CD4-positive, alpha-beta T cell treated with Interleukin-17A for 1 hour (primary cell): ENCODE measurements at regions not wholly inside any gene's neighbourhood (a gene's known extent, or its start where the extent isn't known, plus 50 kb on each side); places are given as distances from the start of the nearest gene placed in this dataset.

Experiments
- DNase-seq: peaks from one replicate; pipeline ENCODE4 v3.0.0-alpha.2; 2020

DNA sequence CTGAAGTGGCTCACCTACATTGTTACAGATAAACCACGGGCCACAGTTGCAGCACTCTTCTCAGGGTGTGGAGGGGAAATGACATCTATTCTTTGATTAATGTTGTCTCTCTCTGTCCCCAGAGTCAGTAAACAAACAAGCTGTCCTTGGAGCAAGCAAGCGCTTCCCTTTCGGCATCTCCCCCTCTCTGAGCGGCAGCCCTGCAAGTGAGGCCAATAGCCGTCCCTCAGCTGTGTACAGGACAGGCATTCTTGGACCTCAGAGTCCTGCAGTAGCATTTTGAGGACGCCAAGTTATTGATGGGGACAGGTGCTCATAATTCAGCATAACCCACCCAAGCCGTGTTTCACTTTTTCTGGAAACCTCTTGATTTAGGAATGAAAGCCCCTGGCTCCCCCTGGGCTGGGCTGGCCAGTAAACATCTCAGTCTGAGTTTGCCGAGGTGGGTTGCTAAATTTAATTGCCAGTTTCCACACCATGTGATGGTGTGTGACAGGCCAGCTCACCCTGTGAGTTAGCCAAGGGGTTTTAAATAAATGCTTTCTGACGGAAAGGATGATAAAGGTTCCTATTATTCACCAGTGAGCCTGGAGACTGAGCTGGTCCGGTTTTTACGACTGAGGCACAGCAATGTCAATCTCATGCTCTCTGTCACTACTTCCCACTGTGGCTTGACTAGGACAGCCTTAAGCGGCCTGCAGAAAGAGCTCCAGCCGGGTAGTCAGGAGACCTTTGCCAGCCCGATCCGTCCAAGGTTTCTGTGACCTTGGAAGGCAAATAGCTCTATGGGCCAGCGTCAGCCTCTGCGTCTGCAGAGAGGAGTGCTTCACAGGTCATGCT lies 214.8 kb upstream of the RREB1 start:
- DNase-seq = no peak

DNA sequence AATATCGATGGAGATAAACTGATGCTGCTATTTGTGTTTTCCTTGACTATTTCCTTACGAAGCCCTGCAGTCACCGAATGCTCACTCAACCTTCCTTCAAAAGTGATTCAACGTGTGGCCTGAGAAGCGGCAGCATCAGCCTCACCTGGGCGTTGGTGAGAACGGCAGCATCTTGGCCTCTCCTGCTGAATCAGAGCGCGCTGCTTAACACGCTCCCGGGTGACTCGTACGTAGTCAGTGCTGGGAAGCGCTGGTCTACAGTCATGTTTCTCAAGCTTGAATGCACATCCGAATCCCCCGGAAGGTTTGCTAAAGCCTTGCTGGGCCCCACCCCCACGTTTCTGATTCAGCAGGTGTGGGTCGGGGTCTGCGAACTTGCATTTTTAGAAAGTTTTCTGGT lies 214.1 kb upstream of the RREB1 start:
- no peak for DNase-seq

- no peak for DNase-seq
These were observed 211.8 kb upstream of the RREB1 start for GRCh38 chr6:6895929-6896328.

DNA sequence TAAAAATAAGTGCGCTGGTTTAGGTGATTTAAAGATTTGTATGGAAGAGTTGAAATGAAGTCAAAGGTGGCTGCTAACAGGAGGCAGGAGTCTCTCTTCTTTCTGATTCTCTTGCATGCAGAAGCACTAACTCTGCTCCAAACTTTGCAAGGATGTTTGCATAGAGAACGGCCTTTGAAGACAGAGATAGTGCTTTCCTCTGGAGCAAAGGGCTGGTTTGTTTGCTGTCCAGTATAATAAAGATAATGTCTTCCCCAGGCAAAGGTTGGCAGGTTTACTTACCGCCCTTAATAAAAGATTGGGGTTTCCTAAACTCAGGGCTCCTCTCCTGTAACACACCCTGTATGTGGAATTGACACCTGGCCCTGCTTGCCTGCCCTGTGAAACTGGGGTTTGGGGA lies 210.6 kb upstream of the RREB1 start:
- no peak for DNase-seq

DNA sequence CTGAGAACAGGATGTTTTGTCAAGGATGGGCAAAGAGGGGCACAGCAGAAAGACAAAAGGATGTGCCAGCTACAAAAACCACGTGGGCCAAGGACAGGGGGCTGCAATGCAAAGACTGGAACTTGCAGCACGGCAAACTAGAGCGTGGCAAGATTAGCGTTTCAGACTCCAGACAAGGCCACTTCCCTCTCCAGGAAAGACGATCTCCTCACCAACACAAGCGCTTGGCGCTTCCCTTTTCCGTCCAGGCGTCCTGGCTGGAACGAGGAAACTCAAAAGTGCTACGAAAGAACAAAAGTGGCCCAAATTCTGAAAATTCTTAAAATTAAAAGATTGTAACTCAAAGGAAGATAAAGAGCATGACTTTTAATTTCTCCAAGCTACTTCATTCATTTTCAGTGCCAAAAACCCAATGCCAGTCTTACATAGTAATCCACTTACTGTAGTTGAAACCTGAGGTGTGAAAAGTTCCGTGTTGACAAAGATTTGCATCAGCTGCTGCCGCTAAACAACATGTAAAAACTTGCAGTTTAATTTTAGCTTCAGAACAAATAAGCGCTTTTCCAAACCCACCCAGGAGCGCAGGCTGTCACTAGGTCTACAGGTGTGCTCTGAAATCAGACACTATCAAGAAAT lies 207.1 kb upstream of the RREB1 start:
- no peak for DNase-seq

- DNase-seq = no peak
These were observed 206.5 kb upstream of the RREB1 start for GRCh38 chr6:6901205-6901719.

GRCh38 chr6:6901945-6902344 lies 205.8 kb upstream of the RREB1 start:
- no peak for DNase-seq

GRCh38 chr6:6905961-6906518 lies 201.7 kb upstream of the RREB1 start:
- DNase-seq = no peak

DNA sequence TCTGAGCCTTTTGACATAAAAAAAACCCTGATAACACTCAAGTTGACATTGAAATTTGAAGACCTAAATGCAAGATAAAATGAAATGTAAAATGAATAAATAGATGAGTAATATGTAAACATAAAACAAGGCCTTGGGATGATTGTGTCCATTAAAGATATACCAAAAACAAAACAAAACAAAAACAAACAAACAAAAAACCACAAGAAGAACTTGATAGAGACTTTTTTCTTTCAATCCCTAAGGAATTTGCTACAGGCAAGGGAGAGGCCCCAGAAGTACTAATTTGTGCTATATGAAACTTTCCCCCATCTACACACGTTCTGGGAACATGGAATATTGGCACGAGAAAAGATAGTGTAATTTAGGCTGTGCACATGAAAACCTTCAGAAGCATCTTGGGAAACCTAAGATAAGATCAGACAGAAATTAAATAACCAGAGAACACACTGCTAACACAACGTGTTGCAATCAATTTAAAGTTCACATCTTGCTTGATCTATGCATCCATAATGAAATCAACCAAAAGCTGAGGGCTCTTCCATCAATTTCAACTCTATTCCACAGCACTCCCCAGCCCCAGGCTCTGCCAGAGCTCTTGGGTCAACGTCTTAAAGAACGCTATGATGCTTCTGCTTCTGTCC lies 201.1 kb upstream of the RREB1 start:
- no peak for DNase-seq

DNA sequence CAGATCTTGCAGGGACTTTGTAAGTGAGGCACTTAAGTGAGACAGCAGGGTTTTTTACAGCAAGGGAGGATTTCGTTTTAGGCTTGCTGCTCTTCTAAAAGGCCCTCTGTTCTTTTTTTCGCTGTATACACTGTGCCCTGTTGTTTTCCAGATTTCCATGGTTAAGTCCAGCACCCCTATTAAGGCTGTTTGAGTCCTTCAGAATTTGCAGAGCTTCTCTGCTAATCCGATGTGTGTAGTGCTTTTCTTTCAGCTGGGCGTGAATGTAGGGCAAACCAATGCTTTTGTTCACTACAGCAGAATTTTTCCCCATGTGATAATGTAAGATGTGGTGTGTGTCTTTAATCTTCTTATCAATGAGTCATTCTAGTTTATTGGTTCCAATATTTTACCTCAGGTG lies 200.5 kb upstream of the RREB1 start:
- DNase-seq = no peak

GRCh38 chr6:6908121-6908520 lies 199.6 kb upstream of the RREB1 start:
- no peak for DNase-seq

DNA sequence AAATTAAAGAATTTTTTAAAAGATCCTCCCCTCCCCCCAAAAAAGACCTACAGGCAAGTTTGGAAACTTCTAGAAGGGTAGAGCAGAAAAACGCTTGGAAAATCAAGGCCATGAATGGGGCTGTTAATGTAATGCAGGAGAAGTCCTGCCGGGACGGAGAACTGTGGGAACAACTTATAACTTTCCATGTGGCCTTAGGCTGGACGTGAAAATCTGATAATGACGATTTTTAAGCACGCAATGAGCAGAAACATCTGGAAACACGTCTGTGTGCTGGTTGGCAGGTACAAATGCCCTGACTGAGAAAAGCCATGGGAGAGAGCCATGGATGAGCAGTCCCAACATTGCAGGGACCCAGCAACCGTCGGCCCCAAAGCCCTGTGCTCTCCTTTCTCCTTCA lies 198.7 kb upstream of the RREB1 start:
- no peak for DNase-seq

- no peak for DNase-seq
These were observed 196.9 kb upstream of the RREB1 start for GRCh38 chr6:6910734-6911295.

DNA sequence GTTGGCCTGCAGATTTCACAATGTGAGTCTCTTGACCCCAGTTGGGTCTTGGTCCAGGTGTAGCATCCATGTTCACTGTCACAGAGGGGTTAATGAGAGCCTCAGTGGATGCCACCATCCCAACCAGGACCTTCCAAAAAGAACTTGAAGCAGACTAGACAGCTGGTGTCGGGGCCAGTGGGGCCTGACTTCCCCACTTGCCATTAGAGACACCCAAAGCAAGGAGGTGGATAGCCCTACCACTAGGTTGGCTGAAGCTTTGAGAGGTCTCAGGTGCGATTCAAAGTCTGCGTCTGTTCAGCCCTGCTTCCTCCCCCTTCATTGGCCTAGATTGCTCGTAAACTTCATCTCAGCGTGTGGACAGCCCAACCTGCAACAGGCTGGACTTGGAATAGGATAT lies 196.4 kb upstream of the RREB1 start:
- no peak for DNase-seq

DNA sequence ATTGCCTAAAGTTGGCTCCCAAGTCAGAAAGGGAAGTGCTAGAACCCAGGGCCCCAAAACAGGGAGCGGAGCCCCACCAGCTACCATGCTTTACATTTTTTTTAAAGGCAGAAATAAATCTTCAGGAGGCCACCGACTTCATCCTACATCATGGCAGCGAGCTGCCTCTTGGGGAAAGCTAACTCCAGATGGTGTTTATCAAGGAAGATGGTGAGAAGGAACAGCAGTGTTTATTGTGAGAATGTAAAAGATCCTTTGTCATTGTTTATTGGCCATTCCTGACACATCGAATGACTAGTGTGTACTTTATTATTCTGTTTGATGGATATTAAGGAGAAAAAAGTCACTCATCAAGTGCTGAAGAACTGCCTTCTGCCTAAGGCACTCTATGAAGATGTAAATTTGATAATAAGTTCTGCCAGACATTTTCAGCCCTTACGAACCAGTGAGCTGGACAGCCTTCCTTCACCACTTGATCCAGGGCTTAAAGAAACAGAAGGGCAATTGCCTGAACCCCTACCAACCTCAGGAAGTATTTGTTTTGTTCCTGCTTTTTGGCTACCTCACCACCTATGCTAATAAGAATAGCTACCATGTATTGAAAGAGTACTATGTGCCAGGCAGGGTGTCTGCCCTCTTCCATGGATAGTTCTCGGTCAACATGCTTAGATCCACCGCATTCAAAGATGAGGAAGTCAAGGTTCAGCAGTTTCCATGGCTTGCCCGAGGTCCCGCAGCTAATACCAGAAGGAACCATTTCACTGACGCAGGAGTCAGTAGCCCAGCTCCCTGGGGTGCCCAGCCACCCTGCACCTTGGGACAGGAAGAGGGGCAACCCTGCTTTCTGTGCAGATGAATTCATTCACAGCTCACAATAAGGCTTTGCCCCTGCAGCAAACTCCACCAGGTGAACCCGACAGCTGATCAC lies 194.7 kb upstream of the RREB1 start:
- DNase-seq = no peak

- DNase-seq = no peak
These were observed 192.5 kb upstream of the RREB1 start for GRCh38 chr6:6915219-6915618.

DNA sequence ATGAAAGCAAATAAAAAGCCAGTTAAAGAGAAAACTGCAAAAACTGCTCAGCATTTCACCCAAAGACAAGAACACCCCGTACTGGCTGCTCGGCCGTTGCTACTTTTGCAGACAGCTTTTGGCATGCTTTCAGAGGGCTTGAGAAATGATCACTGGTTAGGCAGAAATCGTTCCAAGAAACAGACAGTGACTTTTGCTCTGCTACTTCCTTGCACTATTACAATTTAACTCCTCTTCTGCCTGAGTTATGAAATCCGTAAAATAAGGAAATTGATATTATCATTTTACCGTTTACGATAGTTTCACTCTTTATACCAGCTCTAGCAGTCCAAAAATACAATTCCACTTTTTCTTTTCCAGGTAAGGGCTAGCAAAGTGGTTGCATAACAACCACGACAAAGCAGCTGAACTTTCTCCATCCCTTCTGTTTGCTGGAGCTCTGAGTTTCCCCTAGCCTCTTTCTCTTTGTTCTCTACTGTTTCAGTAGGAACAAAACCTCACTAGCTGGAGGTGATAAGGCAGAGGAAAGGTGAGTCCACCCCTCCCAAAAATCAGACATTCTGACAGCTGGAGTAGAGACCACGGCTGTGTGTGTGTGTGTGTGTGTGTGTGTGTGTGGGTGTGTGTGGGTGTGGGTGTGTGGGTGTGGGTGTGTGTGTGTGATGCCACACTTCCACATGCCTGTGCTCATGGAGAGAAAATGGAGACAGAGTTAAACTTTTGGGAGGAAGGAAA lies 191.8 kb upstream of the RREB1 start:
- DNase-seq = no peak

GRCh38 chr6:6916598-6916997 lies 191.2 kb upstream of the RREB1 start:
- no peak for DNase-seq

GRCh38 chr6:6918216-6918983 lies 189.4 kb upstream of the RREB1 start:
- DNase-seq = no peak

- DNase-seq = no peak
These were observed 188.6 kb upstream of the RREB1 start for GRCh38 chr6:6919173-6919572.
